GM04503 (cell line): ENCODE measurements at regions not wholly inside any gene's neighbourhood (a gene's known extent, or its start where the extent isn't known, plus 50 kb on each side); places are given as distances from the start of the nearest gene placed in this dataset.

ENCODE experiments used
- DNase-seq: peaks from one replicate; pipeline ENCODE4 v3.0.0-alpha.2; 2012; ENCODE audit warnings: low read depth

- no peak for DNase-seq
These were observed 191.6 kb upstream of the CADM1 start for GRCh38 chr11:115695677-115696364.

GRCh38 chr11:115693002-115693401 is 188.8 kb upstream of the CADM1 start:
- no peak for DNase-seq

- DNase-seq, result no peak
These were observed 186.8 kb upstream of the CADM1 start for GRCh38 chr11:115691030-115691429.

GRCh38 chr11:115687934-115688333 is 183.7 kb upstream of the CADM1 start:
- no peak for DNase-seq

- DNase-seq, result no peak
These were observed 180.5 kb upstream of the CADM1 start for GRCh38 chr11:115684699-115685098.

- DNase-seq, result no peak
These were observed 179.9 kb upstream of the CADM1 start for GRCh38 chr11:115684135-115684534.

GRCh38 chr11:115682888-115683287 is 178.7 kb upstream of the CADM1 start:
- DNase-seq, result no peak

- DNase-seq, result no peak
These were observed 177.9 kb upstream of the CADM1 start for GRCh38 chr11:115682101-115682500.

- no peak for DNase-seq
These were observed 175.7 kb upstream of the CADM1 start for GRCh38 chr11:115679945-115680344.

- no peak for DNase-seq
These were observed 174.7 kb upstream of the CADM1 start for GRCh38 chr11:115678942-115679341.

- DNase-seq, result no peak
These were observed 173.0 kb upstream of the CADM1 start for GRCh38 chr11:115677190-115677589.

- DNase-seq, result peak; percentile 44
These were observed 172.6 kb upstream of the CADM1 start for GRCh38 chr11:115676768-115677167.

GRCh38 chr11:115676206-115676605 is 172.0 kb upstream of the CADM1 start:
- DNase-seq, result no peak

- DNase-seq, result no peak
These were observed 170.8 kb upstream of the CADM1 start for GRCh38 chr11:115674937-115675544.

GRCh38 chr11:115674176-115674936 is 170.1 kb upstream of the CADM1 start:
- peak; percentile 24 for DNase-seq

GRCh38 chr11:115673720-115674119 is 169.5 kb upstream of the CADM1 start:
- no peak for DNase-seq

- peak; percentile 27 for DNase-seq
These were observed 168.8 kb upstream of the CADM1 start for GRCh38 chr11:115672999-115673411.

- no peak for DNase-seq
These were observed 168.2 kb upstream of the CADM1 start for GRCh38 chr11:115672412-115672811.

- no peak for DNase-seq
These were observed 166.5 kb upstream of the CADM1 start for GRCh38 chr11:115670538-115671205.

- no peak for DNase-seq
These were observed 161.7 kb upstream of the CADM1 start for GRCh38 chr11:115665958-115666357.

GRCh38 chr11:115665175-115665821 is 161.1 kb upstream of the CADM1 start:
- no peak for DNase-seq

- no peak for DNase-seq
These were observed 160.1 kb upstream of the CADM1 start for GRCh38 chr11:115664313-115664712.
